Neural progenitor cell (in vitro differentiated cells): ENCODE measurements at regions not wholly inside any gene's neighbourhood (a gene's known extent, or its start where the extent isn't known, plus 50 kb on each side); places are given as distances from the start of the nearest gene placed in this dataset.

Experiments
- DNase-seq: peaks from one replicate; pipeline ENCODE4 v3.0.0-alpha.2; 2016; ENCODE audit warnings: low spot score
- H2AFZ ChIP-seq: fragments of 200-600 bp; sonication (generic); replicated peaks from 2 replicates; pipeline ENCODE4 v1.6.1; 2016; ENCODE audit warnings: antibody characterized with exemption
- H3F3A ChIP-seq: fragments of 200-600 bp; sonication (generic); 2 replicates; pipeline ENCODE4 v1.6.1; 2016; ENCODE audit warnings: antibody characterized with exemption, low read depth
- H3K27ac ChIP-seq: fragments of 200-600 bp; sonication (generic); 2 replicates; pipeline ENCODE4 v1.5.1; 2016; ENCODE audit warnings: mild to moderate bottlenecking
- H3K27me3 ChIP-seq: fragments of 200-600 bp; sonication (generic); 2 replicates; pipeline ENCODE4 v1.6.1; 2016; ENCODE audit warnings: mild to moderate bottlenecking, moderate library complexity
- H3K36me3 ChIP-seq: fragments of 200-600 bp; sonication (generic); 2 replicates; pipeline ENCODE4 v1.5.1; 2016
- H3K4me1 ChIP-seq: fragments of 200-600 bp; sonication (generic); 2 replicates; pipeline ENCODE4 v1.6.1; 2016; ENCODE audit warnings: mixed run types
- H3K4me2 ChIP-seq: fragments of 200-600 bp; sonication (generic); 2 replicates; pipeline ENCODE4 v1.6.1; 2016
- H3K4me3 ChIP-seq: fragments of 200-600 bp; sonication (generic); 2 replicates; pipeline ENCODE4 v1.5.1; 2016
- H3K79me2 ChIP-seq: fragments of 200-600 bp; sonication (generic); 2 replicates; pipeline ENCODE4 v1.6.1; 2016; ENCODE audit warnings: low read depth
- H3K9ac ChIP-seq: fragments of 200-600 bp; sonication (generic); 2 replicates; pipeline ENCODE4 v1.6.1; 2016
- H3K9me3 ChIP-seq: fragments of 200-600 bp; sonication (generic); 2 replicates; pipeline ENCODE4 v1.5.1; 2016; ENCODE audit warnings: low read depth
- H4K20me1 ChIP-seq: fragments of 200-600 bp; sonication (generic); 2 replicates; pipeline ENCODE4 v1.6.1; 2016; ENCODE audit warnings: low read depth
- H3K27ac Mint-ChIP-seq: 3 replicates; pipeline ENCODE4 v1.8.0; 2021; ENCODE audit warnings: mixed read lengths
- H3K27me3 Mint-ChIP-seq: 2 replicates; pipeline ENCODE4 v1.8.0; 2022; ENCODE audit warnings: low read depth, mild to moderate bottlenecking, inconsistent platforms, moderate library complexity, mixed read lengths; ENCODE audit not compliant: insufficient read depth
- H3K36me3 Mint-ChIP-seq: 3 replicates; pipeline ENCODE4 v1.8.0; 2021; ENCODE audit warnings: mixed read lengths
- H3K4me1 Mint-ChIP-seq: 3 replicates; pipeline ENCODE4 v1.8.0; 2021; ENCODE audit warnings: mixed read lengths
- H3K4me3 Mint-ChIP-seq: 3 replicates; pipeline ENCODE4 v1.8.0; 2021; ENCODE audit warnings: mild to moderate bottlenecking, moderate library complexity, mixed read lengths
- H3K9me3 Mint-ChIP-seq: 3 replicates; pipeline ENCODE4 v1.8.0; 2020; ENCODE audit warnings: mixed read lengths
- EZH2 ChIP-seq: fragments of 200-600 bp; sonication (generic); IDR thresholded peaks from 2 replicates; pipeline ENCODE4 v1.6.1; 2017; ENCODE audit warnings: antibody characterized with exemption, mild to moderate bottlenecking, moderate library complexity
- EZH2phosphoT487 ChIP-seq: fragments of 200-600 bp; sonication (generic); IDR thresholded peaks from 2 replicates; pipeline ENCODE4 v1.6.1; 2017; ENCODE audit warnings: antibody characterized with exemption
- TF ChIP-seq, protein P1 (sequence below): fragments of 200-600 bp; sonication (generic); IDR thresholded peaks from 2 replicates; pipeline ENCODE4 v1.5.1; 2017; ENCODE audit warnings: antibody characterized with exemption, mild to moderate bottlenecking

DNA sequence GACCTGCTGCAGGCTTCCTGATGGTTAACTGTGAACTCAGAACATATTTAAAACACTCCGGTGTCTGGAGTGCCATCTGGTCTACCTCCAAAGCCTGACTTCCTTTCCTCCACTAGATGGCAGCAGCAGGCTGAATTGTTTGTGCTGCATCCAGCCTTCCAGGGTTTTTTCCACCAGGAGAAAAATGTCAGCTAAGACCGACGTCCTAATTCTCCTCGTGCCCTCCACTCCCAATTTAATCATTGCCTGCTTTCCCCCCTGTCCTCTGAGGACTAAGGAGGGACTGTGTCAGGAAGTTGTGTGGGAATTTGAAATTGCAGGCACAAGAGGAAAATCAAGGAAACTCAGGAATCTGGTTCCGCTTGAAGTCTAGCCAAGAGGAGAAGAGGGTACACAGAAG, 165.2 kb upstream of the UMPS start:
- Histone ChIP-seq H3F3A (no peaks in the 10 kb centered on the region), H3K4me3 (no peak overlapping the region), H3K36me3 (no peaks in the 10 kb centered on the region), H4K20me1 (no peaks in the 10 kb centered on the region), H3K4me1 (peaks cover 3% of the 10 kb centered on the region), H2AFZ (peak overlapping the region; percentile 81), H3K9ac (no peak overlapping the region), H3K9me3 (no peaks in the 10 kb centered on the region), H3K27me3 (no peaks in the 10 kb centered on the region), H3K27ac (no peak overlapping the region), H3K79me2 (no peaks in the 10 kb centered on the region), H3K4me2 (no peak overlapping the region)
- no peaks in the 10 kb centered on the region for H3K9me3 Mint-ChIP-seq
- peaks cover 2% of the 10 kb centered on the region for H3K27me3 Mint-ChIP-seq
- H3K4me1 Mint-ChIP-seq: peaks cover 11% of the 10 kb centered on the region
- no peaks in the 10 kb centered on the region for H3K36me3 Mint-ChIP-seq
- TF ChIP-seq, protein P1, sequence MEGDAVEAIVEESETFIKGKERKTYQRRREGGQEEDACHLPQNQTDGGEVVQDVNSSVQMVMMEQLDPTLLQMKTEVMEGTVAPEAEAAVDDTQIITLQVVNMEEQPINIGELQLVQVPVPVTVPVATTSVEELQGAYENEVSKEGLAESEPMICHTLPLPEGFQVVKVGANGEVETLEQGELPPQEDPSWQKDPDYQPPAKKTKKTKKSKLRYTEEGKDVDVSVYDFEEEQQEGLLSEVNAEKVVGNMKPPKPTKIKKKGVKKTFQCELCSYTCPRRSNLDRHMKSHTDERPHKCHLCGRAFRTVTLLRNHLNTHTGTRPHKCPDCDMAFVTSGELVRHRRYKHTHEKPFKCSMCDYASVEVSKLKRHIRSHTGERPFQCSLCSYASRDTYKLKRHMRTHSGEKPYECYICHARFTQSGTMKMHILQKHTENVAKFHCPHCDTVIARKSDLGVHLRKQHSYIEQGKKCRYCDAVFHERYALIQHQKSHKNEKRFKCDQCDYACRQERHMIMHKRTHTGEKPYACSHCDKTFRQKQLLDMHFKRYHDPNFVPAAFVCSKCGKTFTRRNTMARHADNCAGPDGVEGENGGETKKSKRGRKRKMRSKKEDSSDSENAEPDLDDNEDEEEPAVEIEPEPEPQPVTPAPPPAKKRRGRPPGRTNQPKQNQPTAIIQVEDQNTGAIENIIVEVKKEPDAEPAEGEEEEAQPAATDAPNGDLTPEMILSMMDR: peak; percentile 91
- no peak for TF ChIP-seq EZH2phosphoT487
- no peak for TF ChIP-seq EZH2
- H3K27ac Mint-ChIP-seq: peak overlapping the region; percentile 59
- H3K4me3 Mint-ChIP-seq: no peak overlapping the region
- DNase-seq: peak; percentile 88

DNA sequence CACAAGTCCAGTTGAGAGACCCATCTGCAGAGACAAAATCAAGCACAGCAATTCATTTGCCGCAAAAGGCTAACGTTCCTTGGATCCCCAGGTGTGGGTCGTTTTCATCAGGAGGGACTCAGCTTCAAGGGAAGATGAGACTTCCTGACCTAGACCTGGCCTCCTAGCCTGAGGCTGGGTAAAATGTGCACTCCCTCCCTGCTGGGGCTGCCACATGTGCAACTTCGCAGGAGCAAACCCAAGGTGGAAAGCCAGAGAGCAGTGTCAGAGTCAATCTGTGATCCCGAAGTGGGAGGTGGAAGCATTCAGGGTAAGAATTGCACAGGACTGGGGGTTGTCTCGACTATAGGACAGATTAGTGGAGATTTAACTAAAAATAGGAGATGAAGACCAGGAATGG, 164.7 kb upstream of the UMPS start:
- peaks cover 3% of the 10 kb centered on the region for H3K4me1 ChIP-seq
- no peaks in the 10 kb centered on the region for H3K36me3 ChIP-seq
- Mint-ChIP-seq H3K27ac (no peak overlapping the region), H3K9me3 (no peaks in the 10 kb centered on the region), H3K4me3 (no peak overlapping the region), H3K4me1 (peaks cover 11% of the 10 kb centered on the region), H3K36me3 (no peaks in the 10 kb centered on the region), H3K27me3 (peaks cover 2% of the 10 kb centered on the region)
- H3K4me3 ChIP-seq: no peak overlapping the region
- no peaks in the 10 kb centered on the region for H3K79me2 ChIP-seq
- H3K27ac ChIP-seq: no peak overlapping the region
- no peak overlapping the region for H2AFZ ChIP-seq
- H3F3A ChIP-seq: no peaks in the 10 kb centered on the region
- TF ChIP-seq EZH2 (no peak), EZH2phosphoT487 (no peak)
- TF ChIP-seq, protein P1: no peak
- H4K20me1 ChIP-seq: no peaks in the 10 kb centered on the region
- H3K9ac ChIP-seq: no peak overlapping the region
- H3K9me3 ChIP-seq: no peaks in the 10 kb centered on the region
- no peaks in the 10 kb centered on the region for H3K27me3 ChIP-seq
- no peak for DNase-seq
- no peak overlapping the region for H3K4me2 ChIP-seq

DNA sequence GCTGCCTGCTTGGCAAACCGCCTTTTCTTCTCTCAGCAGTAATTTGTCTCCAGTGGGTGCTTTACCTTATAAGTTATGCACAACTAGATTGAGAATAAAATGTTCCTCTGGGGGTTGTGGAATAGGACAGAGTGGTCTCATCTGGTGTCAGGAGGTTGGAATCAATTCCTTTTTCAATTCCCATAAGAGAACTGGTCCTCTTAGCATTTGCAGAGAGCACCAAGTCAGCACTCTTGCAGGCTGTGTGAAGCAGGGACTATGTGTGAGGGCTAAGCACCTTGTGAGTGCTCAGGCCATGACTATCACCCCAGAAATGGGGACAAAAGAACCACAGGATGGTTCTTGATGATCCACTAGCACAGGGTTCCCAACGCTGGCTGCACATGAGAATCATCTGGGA, 163.6 kb upstream of the UMPS start:
- TF ChIP-seq, protein P1: no peak
- no peak for TF ChIP-seq EZH2phosphoT487
- TF ChIP-seq EZH2: no peak
- no peaks in the 10 kb centered on the region for H3K79me2 ChIP-seq
- Mint-ChIP-seq H3K4me3 (no peak overlapping the region), H3K4me1 (peaks cover 11% of the 10 kb centered on the region), H3K27ac (no peak overlapping the region), H3K27me3 (peaks cover 2% of the 10 kb centered on the region), H3K36me3 (no peaks in the 10 kb centered on the region), H3K9me3 (no peaks in the 10 kb centered on the region)
- no peak overlapping the region for H3K4me2 ChIP-seq
- no peak overlapping the region for H3K4me3 ChIP-seq
- H3K9me3 ChIP-seq: no peaks in the 10 kb centered on the region
- no peak overlapping the region for H2AFZ ChIP-seq
- H3F3A ChIP-seq: no peaks in the 10 kb centered on the region
- no peaks in the 10 kb centered on the region for H3K27me3 ChIP-seq
- H3K36me3 ChIP-seq: no peaks in the 10 kb centered on the region
- peaks cover 3% of the 10 kb centered on the region for H3K4me1 ChIP-seq
- no peak overlapping the region for H3K27ac ChIP-seq
- H4K20me1 ChIP-seq: no peaks in the 10 kb centered on the region
- H3K9ac ChIP-seq: no peak overlapping the region
- DNase-seq: no peak

DNA sequence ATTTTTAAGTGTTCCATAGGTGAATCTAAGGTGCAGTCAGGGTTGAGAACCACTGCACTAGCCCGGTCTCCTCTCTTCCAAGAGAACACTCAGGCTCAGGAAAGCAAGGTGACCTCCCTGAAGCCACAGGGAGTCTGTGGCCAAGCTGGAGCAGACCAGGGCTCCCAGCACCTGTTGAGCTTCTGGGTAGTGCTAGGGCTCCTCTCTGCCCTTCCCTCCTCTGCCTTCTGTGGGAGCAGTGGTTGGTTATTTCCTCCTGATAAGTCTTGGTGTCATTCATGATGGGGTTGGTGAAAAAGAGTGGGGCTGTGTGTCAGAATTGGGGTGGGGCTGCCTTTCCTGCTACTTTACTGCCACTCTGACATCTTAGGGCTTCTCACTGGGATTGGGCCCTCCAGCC, 163.1 kb upstream of the UMPS start:
- Mint-ChIP-seq H3K27ac (no peak overlapping the region), H3K9me3 (no peaks in the 10 kb centered on the region), H3K4me1 (peaks cover 11% of the 10 kb centered on the region), H3K4me3 (no peak overlapping the region), H3K36me3 (no peaks in the 10 kb centered on the region), H3K27me3 (peaks cover 2% of the 10 kb centered on the region)
- H3K4me3 ChIP-seq: no peak overlapping the region
- H4K20me1 ChIP-seq: no peaks in the 10 kb centered on the region
- no peak overlapping the region for H3K9ac ChIP-seq
- peaks cover 2% of the 10 kb centered on the region for H3K4me1 ChIP-seq
- H2AFZ ChIP-seq: no peak overlapping the region
- H3K36me3 ChIP-seq: no peaks in the 10 kb centered on the region
- no peak for DNase-seq
- H3K79me2 ChIP-seq: no peaks in the 10 kb centered on the region
- no peak overlapping the region for H3K27ac ChIP-seq
- no peaks in the 10 kb centered on the region for H3K27me3 ChIP-seq
- no peaks in the 10 kb centered on the region for H3K9me3 ChIP-seq
- no peaks in the 10 kb centered on the region for H3F3A ChIP-seq
- H3K4me2 ChIP-seq: no peak overlapping the region
- TF ChIP-seq EZH2phosphoT487: no peak
- TF ChIP-seq, protein P1: no peak
- no peak for TF ChIP-seq EZH2
